ENCODE measurements at regions not wholly inside any gene's neighbourhood (a gene's known extent, or its start where the extent isn't known, plus 50 kb on each side); places are given as distances from the start of the nearest gene placed in this dataset.
"Not testable (repeated sequence)": the region's sequence is repeated elsewhere in the genome, so short reads cannot be mapped to it uniquely, and the experiment has no call there.

DNA sequence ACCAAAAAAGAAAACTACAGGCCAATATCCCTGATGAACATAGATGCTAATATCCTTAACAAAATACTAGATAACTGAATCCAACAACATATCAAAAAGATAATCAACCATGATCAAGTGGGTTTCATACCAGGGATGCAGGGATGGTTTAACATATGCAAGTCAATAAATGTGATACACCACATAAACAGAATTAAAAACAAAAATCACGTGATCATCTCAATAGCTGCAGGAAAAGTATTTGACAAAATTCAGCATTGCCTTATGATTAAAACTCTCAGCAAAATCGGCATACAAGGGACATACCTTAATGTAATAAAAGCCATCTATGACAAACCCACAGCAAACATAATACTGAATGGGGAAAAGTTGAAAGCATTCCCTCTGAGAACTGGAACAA is 199.9 kb downstream of the TXNL1 start:
- H2AFZ ChIP-seq (replicated peaks; ENCODE audit: low read length, poor library complexity); in situ Hi-C loops (cut with MboI; ENCODE audit: low sequenced_read_pairs): not testable (repeated sequence)

More for the DNA sequence above, 199.9 kb downstream of the TXNL1 start:
- H3K9me3 ChIP-seq (ENCODE audit: control insufficient read depth, insufficient read depth, low read length); H3K79me1 ChIP-seq (ENCODE audit: low read depth in 1 of 2, low read length in 2 of 2); H2BK20ac ChIP-seq (ENCODE audit: low read depth, low read length); BruUV-seq (replicated peaks); DNase-seq; H4K91ac ChIP-seq (ENCODE audit: insufficient read depth, low read depth, low read length); H3K9ac ChIP-seq (ENCODE audit: low read depth, low read length); H4K5ac ChIP-seq (ENCODE audit: low read depth, low read length); H4K8ac ChIP-seq (ENCODE audit: low read depth in 2 of 2, low read length in 2 of 2); H3K36me3 ChIP-seq (ENCODE audit: control insufficient read depth, insufficient read depth, low read length); POLR2A ChIA-PET (ENCODE audit: unreplicated experiment); H3K4ac ChIP-seq (ENCODE audit: low read depth, low read length); H3K27me3 ChIP-seq (ENCODE audit: control insufficient read depth, insufficient read depth, low read length); H2AK5ac ChIP-seq (ENCODE audit: low read depth, low read length); H4K20me1 ChIP-seq (ENCODE audit: insufficient read depth, low read length); H2AK9ac ChIP-seq (replicated peaks; ENCODE audit: low read depth, low read length, poor library complexity); H3K56ac ChIP-seq (ENCODE audit: extremely low read depth, insufficient read depth, low read length); H3K4me1 ChIP-seq (ENCODE audit: control insufficient read depth, insufficient read depth, low read length); H3K14ac ChIP-seq (replicated peaks; ENCODE audit: low read depth, low read length); H3K23ac ChIP-seq (ENCODE audit: low read depth, low read length); H3K18ac ChIP-seq (ENCODE audit: low read depth, low read length); intact Hi-C loops (cut with micrococcal nuclease); H3K9me1 ChIP-seq (ENCODE audit: insufficient read depth, low read length); H2BK120ac ChIP-seq (ENCODE audit: low read depth, low read length); dilution Hi-C loops (cut with HindIII; ENCODE audit: low sequenced_read_pairs, unreplicated experiment); H3K4me3 ChIP-seq (ENCODE audit: insufficient read depth, low read depth, low read length); H3K27ac ChIP-seq (ENCODE audit: insufficient read depth, low read length); ATAC-seq (ENCODE audit: low read depth); H3K4me2 ChIP-seq (ENCODE audit: low read depth, low read length); H2BK15ac ChIP-seq (ENCODE audit: low read depth, low read length); H2BK5ac ChIP-seq (ENCODE audit: low read depth, low read length, poor library complexity, severe bottlenecking): not testable (repeated sequence)
- no CpG with 5 or more reads among the region's 2 CpGs for WGBS, 2 experiments (ENCODE audit: extremely low coverage in 2 of 2, insufficient read length in 1 of 2)
- CTCF ChIA-PET, result interaction anchor here (1.4 kb wide), 1 partner anchor 9 kb away, joined by 3 read pairs; no protein-coding TSS in a partner anchor

Measured in IMR-90 (cell line).